GM23338 (cell line): ENCODE measurements at regions not wholly inside any gene's neighbourhood (a gene's known extent, or its start where the extent isn't known, plus 50 kb on each side); places are given as distances from the start of the nearest gene placed in this dataset.

Experiments used
- ATAC-seq: fragments of 200-7000 bp; cut with Tn5 transposase; 3 replicates; pipeline ENCODE4 v1.9.1; 2020
- DNase-seq: peaks from one replicate; pipeline ENCODE4 v3.0.0-alpha.2; 2015; ENCODE audit warnings: low spot score
- H2AFZ ChIP-seq: fragments of 200-600 bp; sonication (generic); 2 replicates; pipeline ENCODE4 v1.8.0; 2016; ENCODE audit warnings: antibody characterized with exemption, mild to moderate bottlenecking, moderate library complexity
- H3F3A ChIP-seq: fragments of 200-600 bp; sonication (generic); replicated peaks from 2 replicates; pipeline ENCODE4 v1.8.0; 2017; ENCODE audit warnings: antibody characterized with exemption, mixed run types, low read depth
- H3K27ac ChIP-seq: fragments of 200-600 bp; sonication (generic); 2 replicates; pipeline ENCODE4 v1.6.1; 2016; ENCODE audit warnings: low read depth
- H3K27me3 ChIP-seq: fragments of 200-600 bp; sonication (generic); 2 replicates; pipeline ENCODE4 v1.8.0; 2016; ENCODE audit warnings: mild to moderate bottlenecking, mixed run types, moderate library complexity; ENCODE audit not compliant: insufficient read depth
- H3K36me3 ChIP-seq: fragments of 200-600 bp; sonication (generic); 2 replicates; pipeline ENCODE4 v1.8.0; 2016; ENCODE audit warnings: mild to moderate bottlenecking; ENCODE audit not compliant: insufficient read depth
- H3K4me1 ChIP-seq: fragments of 200-600 bp; sonication (generic); 2 replicates; pipeline ENCODE4 v1.8.0; 2016; ENCODE audit warnings: mild to moderate bottlenecking, moderate library complexity; ENCODE audit not compliant: insufficient read depth
- H3K4me2 ChIP-seq: fragments of 200-600 bp; sonication (generic); 2 replicates; pipeline ENCODE4 v1.7.1; 2017; ENCODE audit warnings: mixed run types
- H3K4me3 ChIP-seq: fragments of 200-600 bp; sonication (generic); 2 replicates; pipeline ENCODE4 v1.6.1; 2016; ENCODE audit warnings: mixed run types
- H3K79me2 ChIP-seq: fragments of 200-600 bp; sonication (generic); replicated peaks from 2 replicates; pipeline ENCODE4 v1.8.0; 2017; ENCODE audit warnings: mild to moderate bottlenecking; ENCODE audit not compliant: insufficient read depth
- H3K9me2 ChIP-seq: fragments of 200-600 bp; sonication (generic); 2 replicates; pipeline ENCODE4 v1.8.0; 2017; ENCODE audit not compliant: insufficient read depth
- H4K20me1 ChIP-seq: fragments of 200-600 bp; sonication (generic); replicated peaks from 2 replicates; pipeline ENCODE4 v1.8.0; 2017; ENCODE audit warnings: mild to moderate bottlenecking; ENCODE audit not compliant: insufficient read depth
- H3K27ac Mint-ChIP-seq: 2 replicates; pipeline ENCODE4 v1.8.0; 2020; ENCODE audit warnings: inconsistent platforms, mild to moderate bottlenecking, moderate library complexity, mixed read lengths
- H3K27me3 Mint-ChIP-seq: 3 replicates; pipeline ENCODE4 v1.8.0; 2022; ENCODE audit warnings: low read depth, mild to moderate bottlenecking, moderate library complexity, mixed read lengths, inconsistent platforms; ENCODE audit not compliant: insufficient read depth, poor library complexity
- H3K36me3 Mint-ChIP-seq: 3 replicates; pipeline ENCODE4 v1.8.0; 2021; ENCODE audit warnings: low read depth, mild to moderate bottlenecking, inconsistent platforms, moderate library complexity, mixed read lengths
- H3K4me1 Mint-ChIP-seq: 3 replicates; pipeline ENCODE4 v1.8.0; 2020; ENCODE audit warnings: mild to moderate bottlenecking, inconsistent platforms, mixed read lengths
- H3K4me3 Mint-ChIP-seq: 3 replicates; pipeline ENCODE4 v1.8.0; 2021; ENCODE audit warnings: moderate library complexity, mild to moderate bottlenecking, inconsistent platforms, mixed read lengths
- H3K9me3 Mint-ChIP-seq: 3 replicates; pipeline ENCODE4 v1.8.0; 2020; ENCODE audit warnings: moderate library complexity, mild to moderate bottlenecking, inconsistent platforms, mixed read lengths
- JUNB ChIP-seq: IDR thresholded peaks from one replicate; pipeline ENCODE4 v1.6.1; 2016; ENCODE audit warnings: antibody characterized with exemption; ENCODE audit not compliant: unreplicated experiment
- NANOG ChIP-seq: IDR thresholded peaks from 2 replicates; pipeline ENCODE4 v1.6.1; 2016; ENCODE audit warnings: antibody characterized with exemption, borderline replicate concordance
- POLR2AphosphoS5 ChIP-seq: IDR thresholded peaks from 2 replicates; pipeline ENCODE4 v1.6.1; 2016; ENCODE audit warnings: antibody characterized with exemption, low read depth
- STAT1 ChIP-seq: IDR thresholded peaks from one replicate; pipeline ENCODE4 v1.6.1; 2016; ENCODE audit warnings: antibody characterized with exemption; ENCODE audit not compliant: unreplicated experiment
- ZNF114 ChIP-seq: fragments of 250-450 bp; sonication (Bioruptor Pico); IDR thresholded peaks from 2 replicates; pipeline ENCODE4 v1.5.0; 2020; ENCODE audit warnings: mild to moderate bottlenecking, moderate library complexity
- TF ChIP-seq, protein P1 (sequence below): IDR thresholded peaks from 2 replicates; pipeline ENCODE4 v1.6.1; 2016; ENCODE audit warnings: antibody characterized with exemption
- TF ChIP-seq, protein P2 (sequence below), 2 experiments: fragments of 200-600 bp in 1 of 2; sonication (generic) in 1 of 2; conservative IDR thresholded peaks; 2 replicates each; pipeline versions ENCODE4 v1.5.1 to v1.6.1; 2016 to 2017; ENCODE audit warnings: antibody characterized with exemption in 2 of 2, low read depth in 2 of 2, mild to moderate bottlenecking in 2 of 2, moderate library complexity in 1 of 2
- TF ChIP-seq, protein P3 (sequence below): IDR thresholded peaks from one replicate; pipeline ENCODE4 v1.6.1; 2018; ENCODE audit warnings: antibody characterized with exemption; ENCODE audit not compliant: unreplicated experiment

DNA sequence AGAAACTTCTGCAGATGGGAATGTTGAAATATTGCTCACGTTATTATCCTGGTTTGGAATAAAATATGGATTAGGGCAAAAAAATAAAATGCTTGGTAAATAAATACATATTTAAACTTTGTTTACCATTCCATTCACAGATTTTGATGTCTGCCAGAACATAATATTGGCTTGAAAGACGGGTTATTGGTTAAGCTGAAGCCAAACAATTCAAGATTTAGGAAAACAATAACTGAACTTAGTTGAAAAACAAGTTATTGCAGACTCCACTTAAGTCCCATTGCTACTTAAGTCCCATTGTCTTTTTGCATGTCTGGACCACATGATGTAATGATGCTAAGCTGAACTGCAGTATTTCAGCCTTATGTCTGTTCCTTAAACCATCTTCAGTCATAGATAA is 722.5 kb downstream of the FAT4 start:
- no peak for ATAC-seq

DNA sequence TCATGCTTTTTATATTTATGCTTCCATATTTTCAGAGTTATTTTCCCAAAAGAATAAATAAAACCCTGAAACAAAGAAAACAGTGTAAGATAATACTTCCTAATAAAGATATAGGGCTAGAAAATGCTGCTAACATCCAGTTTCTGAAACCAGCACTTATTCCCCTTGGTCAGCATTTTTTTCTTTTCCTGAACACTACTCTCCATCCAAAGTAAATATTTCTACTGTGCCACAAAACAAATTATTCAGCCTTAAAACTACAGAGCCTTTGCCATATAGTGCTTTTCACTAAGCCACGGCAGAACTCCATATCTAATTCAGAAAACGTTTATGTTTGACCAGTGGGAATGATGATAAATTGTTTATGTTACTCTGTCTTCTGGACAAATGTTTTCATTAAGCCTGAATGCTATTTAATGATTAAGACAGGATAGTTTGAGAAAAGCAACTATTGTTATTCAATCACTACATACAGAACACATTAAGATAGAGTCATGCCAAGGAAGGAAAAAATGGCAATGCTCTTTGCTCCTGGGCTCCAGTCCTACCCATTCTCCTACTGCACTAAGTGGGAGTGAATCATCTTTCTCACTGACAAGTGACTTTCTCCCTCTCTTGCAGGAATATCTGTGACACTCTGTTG is 723.9 kb downstream of the FAT4 start:
- Histone ChIP-seq H3K36me3 (no peaks in the 10 kb centered on the region), H3K4me2 (no peak overlapping the region), H2AFZ (no peak overlapping the region), H3K4me3 (no peak overlapping the region), H3K27me3 (no peaks in the 10 kb centered on the region), H4K20me1 (no peaks in the 10 kb centered on the region), H3K4me1 (no peaks in the 10 kb centered on the region), H3F3A (no peaks in the 10 kb centered on the region), H3K79me2 (no peaks in the 10 kb centered on the region), H3K9me2 (no peaks in the 10 kb centered on the region), H3K27ac (no peak overlapping the region)
- ATAC-seq (no peak), DNase-seq (no peak)
- H3K4me3 Mint-ChIP-seq: no peak overlapping the region
- no peaks in the 10 kb centered on the region for H3K36me3 Mint-ChIP-seq
- H3K27ac Mint-ChIP-seq: no peak overlapping the region
- no peaks in the 10 kb centered on the region for H3K9me3 Mint-ChIP-seq
- H3K27me3 Mint-ChIP-seq: no peaks in the 10 kb centered on the region
- no peaks in the 10 kb centered on the region for H3K4me1 Mint-ChIP-seq
- TF ChIP-seq, protein P1, sequence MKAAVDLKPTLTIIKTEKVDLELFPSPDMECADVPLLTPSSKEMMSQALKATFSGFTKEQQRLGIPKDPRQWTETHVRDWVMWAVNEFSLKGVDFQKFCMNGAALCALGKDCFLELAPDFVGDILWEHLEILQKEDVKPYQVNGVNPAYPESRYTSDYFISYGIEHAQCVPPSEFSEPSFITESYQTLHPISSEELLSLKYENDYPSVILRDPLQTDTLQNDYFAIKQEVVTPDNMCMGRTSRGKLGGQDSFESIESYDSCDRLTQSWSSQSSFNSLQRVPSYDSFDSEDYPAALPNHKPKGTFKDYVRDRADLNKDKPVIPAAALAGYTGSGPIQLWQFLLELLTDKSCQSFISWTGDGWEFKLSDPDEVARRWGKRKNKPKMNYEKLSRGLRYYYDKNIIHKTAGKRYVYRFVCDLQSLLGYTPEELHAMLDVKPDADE: no peak
- TF ChIP-seq NANOG: no peak
- no peak for TF ChIP-seq ZNF114 (CRISPR knock-in tag)
- TF ChIP-seq, protein P2, sequence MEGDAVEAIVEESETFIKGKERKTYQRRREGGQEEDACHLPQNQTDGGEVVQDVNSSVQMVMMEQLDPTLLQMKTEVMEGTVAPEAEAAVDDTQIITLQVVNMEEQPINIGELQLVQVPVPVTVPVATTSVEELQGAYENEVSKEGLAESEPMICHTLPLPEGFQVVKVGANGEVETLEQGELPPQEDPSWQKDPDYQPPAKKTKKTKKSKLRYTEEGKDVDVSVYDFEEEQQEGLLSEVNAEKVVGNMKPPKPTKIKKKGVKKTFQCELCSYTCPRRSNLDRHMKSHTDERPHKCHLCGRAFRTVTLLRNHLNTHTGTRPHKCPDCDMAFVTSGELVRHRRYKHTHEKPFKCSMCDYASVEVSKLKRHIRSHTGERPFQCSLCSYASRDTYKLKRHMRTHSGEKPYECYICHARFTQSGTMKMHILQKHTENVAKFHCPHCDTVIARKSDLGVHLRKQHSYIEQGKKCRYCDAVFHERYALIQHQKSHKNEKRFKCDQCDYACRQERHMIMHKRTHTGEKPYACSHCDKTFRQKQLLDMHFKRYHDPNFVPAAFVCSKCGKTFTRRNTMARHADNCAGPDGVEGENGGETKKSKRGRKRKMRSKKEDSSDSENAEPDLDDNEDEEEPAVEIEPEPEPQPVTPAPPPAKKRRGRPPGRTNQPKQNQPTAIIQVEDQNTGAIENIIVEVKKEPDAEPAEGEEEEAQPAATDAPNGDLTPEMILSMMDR (conservative IDR thresholded peaks at IDR 0.05; ENCODE audit: low read depth in 2 of 2): no peak
- TF ChIP-seq JUNB: no peak
- no peak for TF ChIP-seq STAT1
- TF ChIP-seq, protein P3, sequence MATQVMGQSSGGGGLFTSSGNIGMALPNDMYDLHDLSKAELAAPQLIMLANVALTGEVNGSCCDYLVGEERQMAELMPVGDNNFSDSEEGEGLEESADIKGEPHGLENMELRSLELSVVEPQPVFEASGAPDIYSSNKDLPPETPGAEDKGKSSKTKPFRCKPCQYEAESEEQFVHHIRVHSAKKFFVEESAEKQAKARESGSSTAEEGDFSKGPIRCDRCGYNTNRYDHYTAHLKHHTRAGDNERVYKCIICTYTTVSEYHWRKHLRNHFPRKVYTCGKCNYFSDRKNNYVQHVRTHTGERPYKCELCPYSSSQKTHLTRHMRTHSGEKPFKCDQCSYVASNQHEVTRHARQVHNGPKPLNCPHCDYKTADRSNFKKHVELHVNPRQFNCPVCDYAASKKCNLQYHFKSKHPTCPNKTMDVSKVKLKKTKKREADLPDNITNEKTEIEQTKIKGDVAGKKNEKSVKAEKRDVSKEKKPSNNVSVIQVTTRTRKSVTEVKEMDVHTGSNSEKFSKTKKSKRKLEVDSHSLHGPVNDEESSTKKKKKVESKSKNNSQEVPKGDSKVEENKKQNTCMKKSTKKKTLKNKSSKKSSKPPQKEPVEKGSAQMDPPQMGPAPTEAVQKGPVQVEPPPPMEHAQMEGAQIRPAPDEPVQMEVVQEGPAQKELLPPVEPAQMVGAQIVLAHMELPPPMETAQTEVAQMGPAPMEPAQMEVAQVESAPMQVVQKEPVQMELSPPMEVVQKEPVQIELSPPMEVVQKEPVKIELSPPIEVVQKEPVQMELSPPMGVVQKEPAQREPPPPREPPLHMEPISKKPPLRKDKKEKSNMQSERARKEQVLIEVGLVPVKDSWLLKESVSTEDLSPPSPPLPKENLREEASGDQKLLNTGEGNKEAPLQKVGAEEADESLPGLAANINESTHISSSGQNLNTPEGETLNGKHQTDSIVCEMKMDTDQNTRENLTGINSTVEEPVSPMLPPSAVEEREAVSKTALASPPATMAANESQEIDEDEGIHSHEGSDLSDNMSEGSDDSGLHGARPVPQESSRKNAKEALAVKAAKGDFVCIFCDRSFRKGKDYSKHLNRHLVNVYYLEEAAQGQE: no peak

More for the DNA sequence above, 722.5 kb downstream of the FAT4 start:
- Histone ChIP-seq H4K20me1 (no peaks in the 10 kb centered on the region), H3K4me2 (no peak overlapping the region), H3K27ac (no peak overlapping the region), H3K27me3 (no peaks in the 10 kb centered on the region), H2AFZ (no peak overlapping the region), H3K36me3 (no peaks in the 10 kb centered on the region), H3K9me2 (no peaks in the 10 kb centered on the region), H3K4me3 (no peak overlapping the region), H3K79me2 (no peaks in the 10 kb centered on the region), H3F3A (no peaks in the 10 kb centered on the region), H3K4me1 (no peaks in the 10 kb centered on the region)
- DNase-seq: no peak
- Mint-ChIP-seq H3K27ac (no peak overlapping the region), H3K36me3 (no peaks in the 10 kb centered on the region; the same call in 2 of the 3 replicates), H3K9me3 (peaks cover 5% of the 10 kb centered on the region; the same call in 2 of the 3 replicates), H3K27me3 (no peaks in the 10 kb centered on the region), H3K4me1 (no peaks in the 10 kb centered on the region), H3K4me3 (no peak overlapping the region)
- TF ChIP-seq, protein P3: no peak
- no peak for TF ChIP-seq POLR2AphosphoS5
- TF ChIP-seq JUNB: no peak
